Thyroid gland (tissue), 4 donors: ENCODE measurements at regions not wholly inside any gene's neighbourhood (a gene's known extent, or its start where the extent isn't known, plus 50 kb on each side); places are given as distances from the start of the nearest gene placed in this dataset.

Experiments used
- CTCF ChIP-seq, 6 experiments: fragments of 200-600 bp in 3 of 6; fragments of 450-650 bp in 3 of 6; sonication (generic) in 3 of 6; IDR thresholded peaks; one replicate each; pipeline ENCODE4 v1.5.1; 2016 to 2019; ENCODE audit warnings: antibody characterized with exemption in 6 of 6, mild to moderate bottlenecking in 2 of 6, inconsistent platforms in 1 of 6, moderate library complexity in 1 of 6
- POLR2A ChIP-seq, 2 donors: fragments of 450-650 bp; IDR thresholded peaks; one replicate each; pipeline ENCODE4 v1.6.1; 2017; ENCODE audit warnings: antibody characterized with exemption in 2 of 2, mild to moderate bottlenecking in 2 of 2, moderate library complexity in 1 of 2

GRCh38 chr12:116392061-116392460 lies 114.6 kb upstream of the MED13L start:
- TF ChIP-seq CTCF (IDR thresholded peaks at IDR 0.05) (no peak), POLR2A (IDR thresholded peaks at IDR 0.05) (no peak)
